PC-9 (cell line): ENCODE measurements at regions not wholly inside any gene's neighbourhood (a gene's known extent, or its start where the extent isn't known, plus 50 kb on each side); places are given as distances from the start of the nearest gene placed in this dataset.

Experiments used
- EZH2 ChIP-seq: fragments of 200-600 bp; sonication (generic); IDR thresholded peaks from 2 replicates; pipeline ENCODE4 v1.8.0; 2017; ENCODE audit warnings: antibody characterized with exemption, low read depth
- TF ChIP-seq, protein P1 (sequence below): fragments of 200-600 bp; sonication (generic); conservative IDR thresholded peaks from 2 replicates; pipeline ENCODE4 v1.6.1; 2017; ENCODE audit warnings: mixed run types, antibody characterized with exemption, mild to moderate bottlenecking, moderate library complexity

GRCh38 chr10:58956926-58957325 lies 219.5 kb upstream of the PHYHIPL start:
- TF ChIP-seq, protein P1, sequence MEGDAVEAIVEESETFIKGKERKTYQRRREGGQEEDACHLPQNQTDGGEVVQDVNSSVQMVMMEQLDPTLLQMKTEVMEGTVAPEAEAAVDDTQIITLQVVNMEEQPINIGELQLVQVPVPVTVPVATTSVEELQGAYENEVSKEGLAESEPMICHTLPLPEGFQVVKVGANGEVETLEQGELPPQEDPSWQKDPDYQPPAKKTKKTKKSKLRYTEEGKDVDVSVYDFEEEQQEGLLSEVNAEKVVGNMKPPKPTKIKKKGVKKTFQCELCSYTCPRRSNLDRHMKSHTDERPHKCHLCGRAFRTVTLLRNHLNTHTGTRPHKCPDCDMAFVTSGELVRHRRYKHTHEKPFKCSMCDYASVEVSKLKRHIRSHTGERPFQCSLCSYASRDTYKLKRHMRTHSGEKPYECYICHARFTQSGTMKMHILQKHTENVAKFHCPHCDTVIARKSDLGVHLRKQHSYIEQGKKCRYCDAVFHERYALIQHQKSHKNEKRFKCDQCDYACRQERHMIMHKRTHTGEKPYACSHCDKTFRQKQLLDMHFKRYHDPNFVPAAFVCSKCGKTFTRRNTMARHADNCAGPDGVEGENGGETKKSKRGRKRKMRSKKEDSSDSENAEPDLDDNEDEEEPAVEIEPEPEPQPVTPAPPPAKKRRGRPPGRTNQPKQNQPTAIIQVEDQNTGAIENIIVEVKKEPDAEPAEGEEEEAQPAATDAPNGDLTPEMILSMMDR: no peak
- no peak for TF ChIP-seq EZH2
